Lung (tissue), 11 donors: ENCODE measurements at regions not wholly inside any gene's neighbourhood (a gene's known extent, or its start where the extent isn't known, plus 50 kb on each side); places are given as distances from the start of the nearest gene placed in this dataset.

ENCODE experiments used
- ATAC-seq: fragments of 200-7000 bp; cut with Tn5 transposase; one replicate; pipeline ENCODE4 v1.9.1; 2020; ENCODE audit warnings: moderate number of reproducible peaks; ENCODE audit not compliant: insufficient read depth, low FRiP score
- DNase-seq, 3 donors: peaks; one replicate each; pipeline ENCODE4 v3.0.0-alpha.2; 2013 to 2017
- H3K27ac ChIP-seq, 2 donors: one replicate each; pipeline ENCODE4 v1.5.1; 2013; ENCODE audit warnings: mild to moderate bottlenecking in 2 of 2, moderate library complexity in 2 of 2, control low read depth in 1 of 2, inconsistent platforms in 1 of 2, low read depth in 1 of 2, low read length in 1 of 2
- H3K27me3 ChIP-seq, 3 donors: one replicate each; pipeline ENCODE4 v1.5.1; 2013; ENCODE audit warnings: low read length in 2 of 3; ENCODE audit not compliant: control insufficient read depth in 3 of 3, insufficient read depth in 3 of 3
- H3K36me3 ChIP-seq, 4 donors: one replicate each; pipeline ENCODE4 v1.5.1; 2013; ENCODE audit warnings: low read length in 4 of 4, mild to moderate bottlenecking in 1 of 4, moderate library complexity in 1 of 4; ENCODE audit not compliant: control insufficient read depth in 4 of 4, insufficient read depth in 4 of 4
- H3K4me1 ChIP-seq, 5 donors: one replicate each; pipeline ENCODE4 v1.5.1; 2013; ENCODE audit warnings: low read length in 5 of 5, mild to moderate bottlenecking in 2 of 5, moderate library complexity in 1 of 5; ENCODE audit not compliant: control insufficient read depth in 5 of 5, insufficient read depth in 5 of 5
- H3K4me3 ChIP-seq: one replicate; pipeline ENCODE4 v1.5.1; 2013; ENCODE audit warnings: mild to moderate bottlenecking, control low read depth, moderate library complexity
- H3K9ac ChIP-seq, 2 donors: one replicate each; pipeline ENCODE4 v1.5.1; 2013; ENCODE audit warnings: low read length in 2 of 2, control low read depth in 1 of 2; ENCODE audit not compliant: insufficient read depth in 1 of 2
- H3K9me3 ChIP-seq, 4 donors: one replicate each; pipeline ENCODE4 v1.5.1; 2013; ENCODE audit warnings: low read length in 3 of 4, mild to moderate bottlenecking in 1 of 4, moderate library complexity in 1 of 4; ENCODE audit not compliant: control insufficient read depth in 4 of 4, insufficient read depth in 3 of 4
- CTCF ChIP-seq: IDR thresholded peaks from 2 replicates; pipeline ENCODE4 v1.5.1; 2012; ENCODE audit warnings: mild to moderate bottlenecking; ENCODE audit errors: control extremely low read depth, extremely low read depth
- WGBS, 2 donors: extraction: QIAGEN DNeasy Blood & Tissue Kit; methylation state at CpG; one replicate each; pipeline ENCODE4 v1.1.7; 2013; 5-methylcytosine and 5-hydroxymethylcytosine counted together
- donor health status: control.
- donor health status: control.
- donor health status: Bipolar disorder and iron deficiency.
- donor health status: healthy.
- donor health status: DM: yes; HTN: yes; CAD: no.

- WGBS, 2 donors: 58 to 65% methylated on average over 2 of the region's 2 CpGs
- no peak for DNase-seq
- peaks cover 0 to 9% (median 3%) of the 10 kb centered on the region in 5 donors for H3K4me1 ChIP-seq
- no peaks in the 10 kb centered on the region for H3K27me3 ChIP-seq
- no peak overlapping the region for H3K27ac ChIP-seq
- TF ChIP-seq CTCF: no peak
- H3K36me3 ChIP-seq: no peaks in the 10 kb centered on the region
- H3K9ac ChIP-seq: no peak overlapping the region
- no peaks in the 10 kb centered on the region for H3K9me3 ChIP-seq
- no peak for ATAC-seq
- no peak overlapping the region for H3K4me3 ChIP-seq
Measured at GRCh38 chr10:61159253-61159652, 215.3 kb upstream of the RHOBTB1 start.

- H3K27me3 ChIP-seq: no peaks in the 10 kb centered on the region
- 69 to 77% methylated on average over 8 of the region's 8 CpGs for WGBS, 2 donors
- TF ChIP-seq CTCF: no peak
Measured at GRCh38 chr10:61157182-61157581, 213.2 kb upstream of the RHOBTB1 start.

GRCh38 chr10:61153771-61154170, 209.8 kb upstream of the RHOBTB1 start:
- DNase-seq (peak in 2 of 3 donors; percentile 44 to 54), ATAC-seq (no peak)
- H3K9me3 ChIP-seq: no peaks in the 10 kb centered on the region
- no peak overlapping the region for H3K4me3 ChIP-seq
- H3K27ac ChIP-seq: no peak overlapping the region
- no peak for TF ChIP-seq CTCF
- H3K4me1 ChIP-seq: peaks cover 0 to 8% (median 0%) of the 10 kb centered on the region in 5 donors
- 53 to 76% methylated on average over 3 of the region's 3 CpGs for WGBS, 2 donors
- H3K36me3 ChIP-seq: no peaks in the 10 kb centered on the region
- no peak overlapping the region for H3K9ac ChIP-seq
- H3K27me3 ChIP-seq: no peaks in the 10 kb centered on the region

More at GRCh38 chr10:61157182-61157581, 213.2 kb upstream of the RHOBTB1 start:
- ATAC-seq (no peak), DNase-seq (peak in 1 of 3 donors; percentile 52)
- Histone ChIP-seq H3K36me3 (no peaks in the 10 kb centered on the region), H3K27ac (no peak overlapping the region), H3K9me3 (no peaks in the 10 kb centered on the region), H3K4me1 (peaks cover 0 to 8% (median 2%) of the 10 kb centered on the region in 5 donors), H3K9ac (no peak overlapping the region), H3K4me3 (no peak overlapping the region)

- no peak for DNase-seq
- no peak for TF ChIP-seq CTCF
Measured at GRCh38 chr10:61151059-61151458, 207.1 kb upstream of the RHOBTB1 start.

More at GRCh38 chr10:61151059-61151458, 207.1 kb upstream of the RHOBTB1 start:
- ATAC-seq: no peak
- Histone ChIP-seq H3K4me1 (no peaks in the 10 kb centered on the region), H3K9ac (no peak overlapping the region), H3K4me3 (no peak overlapping the region), H3K27ac (no peak overlapping the region), H3K9me3 (no peaks in the 10 kb centered on the region), H3K27me3 (no peaks in the 10 kb centered on the region), H3K36me3 (no peaks in the 10 kb centered on the region)
- WGBS, 2 donors: 93 to 98% methylated on average over 1 of the region's 1 CpG
